Large intestine (tissue), 3 donors: ENCODE measurements at regions not wholly inside any gene's neighbourhood (a gene's known extent, or its start where the extent isn't known, plus 50 kb on each side); places are given as distances from the start of the nearest gene placed in this dataset.

Experiments
- DNase-seq, 2 donors: peaks; one replicate each; pipeline versions ENCODE4 v3.0.0 to v3.0.0-alpha.2; 2013
- H3K27ac ChIP-seq: one replicate; pipeline ENCODE4 v1.5.1; 2013; ENCODE audit warnings: low read length
- H3K27me3 ChIP-seq: 2 replicates; pipeline ENCODE4 v1.6.1; 2013; ENCODE audit warnings: low read length; ENCODE audit not compliant: control insufficient read depth, insufficient read depth
- H3K36me3 ChIP-seq: 2 replicates; pipeline ENCODE4 v1.6.1; 2013; ENCODE audit warnings: low read length; ENCODE audit not compliant: control insufficient read depth, insufficient read depth
- H3K4me1 ChIP-seq: one replicate; pipeline ENCODE4 v1.6.1; 2013; ENCODE audit warnings: low read length; ENCODE audit not compliant: control insufficient read depth, insufficient read depth
- H3K4me3 ChIP-seq: one replicate; pipeline ENCODE4 v1.5.1; 2013; ENCODE audit warnings: low read length
- H3K9me3 ChIP-seq: one replicate; pipeline ENCODE4 v1.6.1; 2013; ENCODE audit warnings: mild to moderate bottlenecking, low read depth, low read length, moderate library complexity; ENCODE audit not compliant: control insufficient read depth
- WGBS: methylation state at CpG from one replicate; pipeline ENCODE4 v1.1.5; 2013; ENCODE audit warnings: low lambda C conversion rate; ENCODE audit not compliant: insufficient coverage; 5-methylcytosine and 5-hydroxymethylcytosine counted together

GRCh38 chr7:22604246-22604645 lies 104.3 kb upstream of the STEAP1B start:
- DNase-seq, result no peak
- Histone ChIP-seq H3K4me1 (no peaks in the 10 kb centered on the region), H3K4me3 (no peak overlapping the region), H3K27me3 (no peaks in the 10 kb centered on the region), H3K36me3 (no peaks in the 10 kb centered on the region), H3K9me3 (no peaks in the 10 kb centered on the region), H3K27ac (no peak overlapping the region)
- WGBS, result 67% methylated on average over 1 of the region's 2 CpGs

- Histone ChIP-seq H3K27ac (no peak overlapping the region), H3K4me3 (no peak overlapping the region), H3K9me3 (no peaks in the 10 kb centered on the region), H3K4me1 (no peaks in the 10 kb centered on the region), H3K36me3 (no peaks in the 10 kb centered on the region), H3K27me3 (no peaks in the 10 kb centered on the region)
- WGBS, result no CpG with 5 or more reads among the region's 4 CpGs
- DNase-seq, result peak in 1 of 2 donors; percentile 22
Measured at GRCh38 chr7:22601812-22602565, 102.0 kb upstream of the STEAP1B start.

- DNase-seq, result no peak
- no peak overlapping the region for H3K4me3 ChIP-seq
- H3K27ac ChIP-seq, result no peak overlapping the region
- no peaks in the 10 kb centered on the region for H3K27me3 ChIP-seq
- H3K4me1 ChIP-seq, result no peaks in the 10 kb centered on the region
- H3K9me3 ChIP-seq, result no peaks in the 10 kb centered on the region
- H3K36me3 ChIP-seq, result no peaks in the 10 kb centered on the region
Measured at GRCh38 chr7:22601408-22601807, 101.4 kb upstream of the STEAP1B start.

- Histone ChIP-seq H3K4me3 (no peak overlapping the region), H3K9me3 (no peaks in the 10 kb centered on the region), H3K36me3 (no peaks in the 10 kb centered on the region), H3K4me1 (no peaks in the 10 kb centered on the region), H3K27ac (no peak overlapping the region), H3K27me3 (no peaks in the 10 kb centered on the region)
- DNase-seq, result no peak
- WGBS, result 70% methylated on average over 3 of the region's 5 CpGs
Measured at GRCh38 chr7:22601003-22601402, 101.0 kb upstream of the STEAP1B start.

DNA sequence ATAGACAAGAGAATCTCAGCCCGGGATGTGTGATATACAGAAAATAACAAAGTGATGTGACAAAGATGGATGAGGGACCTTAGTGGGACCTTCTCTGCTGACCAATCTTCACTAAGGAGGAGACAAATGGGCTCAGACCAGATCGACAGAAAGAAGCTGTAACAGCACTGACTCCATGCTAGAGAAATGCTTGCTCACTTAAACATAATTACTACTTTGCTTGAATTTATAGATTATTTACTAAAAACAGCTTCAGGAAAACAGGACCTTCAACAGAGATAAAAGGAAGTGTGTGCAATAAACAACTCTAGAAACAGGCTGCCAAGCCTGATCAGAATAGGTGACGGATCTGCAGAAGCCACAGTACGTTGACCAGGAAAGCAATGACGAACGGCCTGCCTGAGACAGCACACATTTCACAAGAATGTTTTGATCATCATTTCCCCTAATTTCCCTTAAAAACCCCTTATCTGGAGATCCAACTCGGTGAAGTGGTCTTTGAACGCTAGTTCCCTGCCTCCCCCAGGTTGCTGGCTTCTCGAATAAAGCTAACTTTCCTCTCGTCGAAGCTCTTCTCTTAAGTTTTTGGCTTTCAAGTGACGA lies 98.4 kb upstream of the STEAP1B start:
- Histone ChIP-seq H3K36me3 (no peaks in the 10 kb centered on the region), H3K27me3 (no peaks in the 10 kb centered on the region), H3K27ac (no peak overlapping the region), H3K4me3 (no peak overlapping the region), H3K9me3 (no peaks in the 10 kb centered on the region), H3K4me1 (no peaks in the 10 kb centered on the region)
- no peak for DNase-seq
- WGBS, result 40% methylated on average over 2 of the region's 12 CpGs

DNA sequence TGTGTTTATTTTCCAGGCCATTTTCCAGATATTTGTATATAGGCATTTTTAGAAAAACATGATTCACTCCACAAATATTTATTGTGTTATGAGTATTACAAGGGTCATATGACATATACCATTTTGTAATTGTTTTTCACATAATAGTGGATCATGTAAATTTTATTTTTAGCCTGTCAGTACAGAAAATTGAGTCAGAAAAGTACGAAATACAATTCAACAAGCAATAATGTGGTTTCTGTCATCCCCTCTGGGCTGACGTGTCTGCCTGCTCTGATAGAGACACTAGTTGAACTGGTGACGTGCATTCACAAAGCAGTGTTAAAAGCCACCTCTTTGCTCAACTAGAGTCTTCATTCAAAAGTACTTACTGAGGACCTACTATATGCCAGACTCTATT lies 97.9 kb upstream of the STEAP1B start:
- Histone ChIP-seq H3K9me3 (no peaks in the 10 kb centered on the region), H3K4me3 (no peak overlapping the region), H3K27me3 (no peaks in the 10 kb centered on the region), H3K36me3 (no peaks in the 10 kb centered on the region), H3K27ac (no peak overlapping the region), H3K4me1 (no peaks in the 10 kb centered on the region)
- DNase-seq, result no peak
- WGBS, result no CpG with 5 or more reads among the region's 3 CpGs

DNA sequence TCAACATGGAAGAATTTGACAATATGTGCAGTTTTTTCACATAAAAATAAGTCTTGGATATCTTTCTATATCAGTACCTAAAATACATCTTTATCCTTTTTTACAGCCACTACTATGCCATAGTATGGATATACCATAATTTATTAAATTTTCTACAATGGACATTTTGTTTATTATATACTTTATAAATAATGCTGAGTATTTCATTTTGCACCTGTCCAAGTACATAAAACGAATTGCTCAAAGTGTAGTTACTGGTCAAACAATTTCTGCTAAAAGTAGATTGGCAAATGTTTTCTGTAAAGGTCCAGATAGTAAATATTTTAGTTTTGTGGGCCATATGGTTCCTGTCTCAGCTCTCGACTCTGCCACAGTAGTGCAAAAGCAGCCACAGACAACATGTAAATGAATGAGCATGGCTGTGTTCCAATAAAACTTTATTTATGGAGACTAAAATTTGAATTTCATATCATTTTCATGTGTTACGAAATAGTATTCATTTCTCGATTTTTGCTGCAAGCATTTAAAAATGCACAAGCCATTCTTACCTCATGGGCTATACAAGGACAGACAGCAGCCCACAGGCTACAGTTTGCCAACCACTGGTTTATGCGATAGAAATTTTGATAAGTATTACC lies 96.9 kb upstream of the STEAP1B start:
- H3K4me3 ChIP-seq, result no peak overlapping the region
- H3K4me1 ChIP-seq, result no peaks in the 10 kb centered on the region
- H3K9me3 ChIP-seq, result no peaks in the 10 kb centered on the region
- H3K27me3 ChIP-seq, result no peaks in the 10 kb centered on the region
- no peak overlapping the region for H3K27ac ChIP-seq
- no peaks in the 10 kb centered on the region for H3K36me3 ChIP-seq
- 90% methylated on average over 2 of the region's 5 CpGs for WGBS
- DNase-seq, result no peak

DNA sequence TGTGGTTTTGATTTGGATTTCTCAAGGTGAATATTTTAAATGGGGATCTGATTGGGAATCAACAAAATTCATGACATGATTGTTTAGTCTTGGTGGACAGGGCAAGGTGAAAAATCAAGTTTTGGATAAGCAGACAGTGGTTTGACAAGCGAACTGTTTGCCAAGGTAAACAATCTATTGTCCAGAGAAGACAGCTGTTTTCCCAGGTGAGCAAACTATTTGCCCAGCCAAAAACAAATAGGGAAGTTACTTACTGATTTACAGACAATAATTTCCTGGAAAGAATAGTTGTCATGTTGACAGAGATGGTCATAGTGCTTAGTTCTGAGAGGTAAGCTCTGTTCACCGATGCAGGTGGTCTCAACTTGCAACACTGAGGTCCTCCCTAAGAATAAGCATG lies 94.0 kb upstream of the STEAP1B start:
- H3K36me3 ChIP-seq, result no peaks in the 10 kb centered on the region
- no peaks in the 10 kb centered on the region for H3K9me3 ChIP-seq
- no peaks in the 10 kb centered on the region for H3K27me3 ChIP-seq
- DNase-seq, result no peak
- no peaks in the 10 kb centered on the region for H3K4me1 ChIP-seq
- whole genome bisulfite sequencing, result no CpG with 5 or more reads among the region's 2 CpGs
- no peak overlapping the region for H3K27ac ChIP-seq
- H3K4me3 ChIP-seq, result no peak overlapping the region

DNA sequence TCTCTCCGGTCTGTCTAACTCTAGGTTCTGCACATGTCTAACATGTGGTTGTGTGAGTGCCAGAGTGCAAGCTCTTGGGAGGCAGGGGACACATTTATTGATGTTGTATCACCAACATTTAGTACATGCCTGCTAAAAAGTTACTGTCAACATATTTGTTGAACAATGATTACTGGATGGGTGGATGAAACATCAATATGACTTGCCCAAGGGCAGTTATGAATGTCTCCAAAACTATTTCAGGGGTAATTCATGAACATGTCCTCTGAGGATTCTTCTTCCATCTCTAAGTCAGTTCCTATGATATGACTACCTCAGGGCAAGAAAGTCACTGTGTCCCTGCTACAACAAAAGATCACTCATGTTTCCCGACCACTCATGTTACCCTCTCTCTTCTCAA lies 91.3 kb upstream of the STEAP1B start:
- H3K4me1 ChIP-seq, result peaks cover 5% of the 10 kb centered on the region
- no peaks in the 10 kb centered on the region for H3K27me3 ChIP-seq
- no peak for DNase-seq
- H3K9me3 ChIP-seq, result no peaks in the 10 kb centered on the region
- H3K4me3 ChIP-seq, result no peak overlapping the region
- H3K36me3 ChIP-seq, result no peaks in the 10 kb centered on the region
- WGBS, result 100% methylated on average over 1 of the region's 2 CpGs
- no peak overlapping the region for H3K27ac ChIP-seq

DNA sequence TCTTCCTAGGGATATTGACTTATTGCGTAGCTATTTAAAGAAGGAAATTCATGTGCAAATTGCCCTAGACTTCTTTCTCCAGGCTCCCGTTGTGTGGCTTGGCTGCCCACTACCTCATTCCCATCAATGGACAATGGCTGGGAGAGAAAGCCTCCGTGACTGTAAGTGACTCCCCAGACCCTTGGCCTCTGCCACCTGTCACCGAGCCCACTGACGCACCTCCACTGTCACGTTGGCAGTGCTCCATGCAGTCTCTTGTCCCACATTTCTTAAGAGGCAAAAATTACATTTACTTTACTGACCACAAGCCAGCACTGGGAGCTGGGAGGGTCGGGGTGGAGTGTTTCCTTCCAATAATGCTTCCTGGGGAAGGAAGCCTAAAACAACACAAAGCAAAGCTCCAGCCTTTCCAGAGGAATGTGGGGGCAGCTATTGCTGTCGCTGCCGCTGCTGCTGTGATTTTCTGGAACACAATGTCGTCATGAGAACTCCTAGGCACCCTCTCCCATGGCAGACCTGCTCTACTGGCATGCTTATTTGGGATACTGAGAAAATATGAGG lies 89.7 kb upstream of the STEAP1B start:
- no CpG with 5 or more reads among the region's 10 CpGs for WGBS
- DNase-seq, result no peak
- no peak overlapping the region for H3K27ac ChIP-seq
- no peaks in the 10 kb centered on the region for H3K36me3 ChIP-seq
- H3K27me3 ChIP-seq, result no peaks in the 10 kb centered on the region
- H3K4me1 ChIP-seq, result peaks cover 5% of the 10 kb centered on the region
- no peaks in the 10 kb centered on the region for H3K9me3 ChIP-seq
- no peak overlapping the region for H3K4me3 ChIP-seq
